Calu3 (cell line): ENCODE measurements at regions not wholly inside any gene's neighbourhood (a gene's known extent, or its start where the extent isn't known, plus 50 kb on each side); places are given as distances from the start of the nearest gene placed in this dataset.
"Not testable (repeated sequence)": the region's sequence is repeated elsewhere in the genome, so short reads cannot be mapped to it uniquely, and the experiment has no call there.

Experiments used
- BruUV-seq: library from RNA; stranded (reverse); fragments of 400-500 nt; replicated peaks from 2 replicates; lab custom pipeline; 2021; lab: Mats Ljungman, UMichigan
- CTCF ChIA-PET: fragments of 300-600 bp; sonication (Branson Sonifier 250); formaldehyde crosslinking; loops from one replicate; lab custom pipeline; 2022; ENCODE audit warnings: antibody characterized with exemption; lab: Charles Lee
- DNase-seq: peaks from one replicate; pipeline ENCODE4 v3.0.0; 2022
- H3K27ac Mint-ChIP-seq: one replicate; pipeline ENCODE4 v1.8.0; 2022; ENCODE audit warnings: mixed read lengths; ENCODE audit not compliant: unreplicated experiment
- H3K27me3 Mint-ChIP-seq: one replicate; pipeline ENCODE4 v1.8.0; 2022; ENCODE audit warnings: mixed read lengths; ENCODE audit not compliant: unreplicated experiment
- H3K36me3 Mint-ChIP-seq: one replicate; pipeline ENCODE4 v1.8.0; 2022; ENCODE audit warnings: mild to moderate bottlenecking, moderate library complexity, mixed read lengths; ENCODE audit not compliant: insufficient read depth, unreplicated experiment
- H3K4me1 Mint-ChIP-seq: one replicate; pipeline ENCODE4 v1.8.0; 2022; ENCODE audit warnings: mild to moderate bottlenecking, low read depth, mixed read lengths; ENCODE audit not compliant: unreplicated experiment
- H3K4me3 Mint-ChIP-seq: one replicate; pipeline ENCODE4 v1.8.0; 2022; ENCODE audit warnings: mild to moderate bottlenecking, low read depth, moderate library complexity, mixed read lengths; ENCODE audit not compliant: unreplicated experiment
- H3K9me3 Mint-ChIP-seq: one replicate; pipeline ENCODE4 v1.8.0; 2022; ENCODE audit warnings: low read depth, mixed read lengths; ENCODE audit not compliant: unreplicated experiment
- intact Hi-C: fragments of 100-400 bp; cut with micrococcal nuclease; formaldehyde crosslinking; loops from one replicate; pipeline ENCODE4 v1.10.0; 2022; ENCODE audit not compliant: unreplicated experiment
- TF ChIP-seq, protein P1 (sequence below): fragments of 200-600 bp; IDR thresholded peaks from one replicate; pipeline ENCODE4 v1.8.0; 2022; ENCODE audit warnings: antibody characterized with exemption; ENCODE audit not compliant: unreplicated experiment

DNA sequence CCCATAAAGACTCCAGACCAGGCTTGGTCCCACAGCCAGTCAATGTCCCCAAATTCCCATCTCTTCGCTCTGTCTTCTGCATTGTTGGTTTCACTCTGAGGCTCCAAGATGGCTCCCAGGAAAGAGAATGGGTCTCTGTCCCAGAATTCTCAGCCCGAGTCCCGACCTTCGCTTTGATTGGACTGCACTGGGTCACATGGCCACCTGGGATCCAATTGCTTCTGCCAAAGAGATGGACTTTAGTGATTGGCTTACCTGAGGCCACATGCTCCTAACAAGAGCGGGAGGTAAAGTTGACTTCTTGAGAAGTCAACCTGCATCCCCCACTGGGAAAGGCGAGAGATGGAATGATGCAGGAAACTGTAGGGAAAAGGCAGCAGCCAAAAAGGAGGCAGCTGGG is 104.7 kb upstream of the PMEPA1 start:
- H3K4me1 Mint-ChIP-seq, result peaks cover 24% of the 10 kb centered on the region
- H3K27me3 Mint-ChIP-seq, result no peaks in the 10 kb centered on the region
- DNase-seq, result no peak
- H3K4me3 Mint-ChIP-seq, result no peak overlapping the region
- H3K36me3 Mint-ChIP-seq, result no peaks in the 10 kb centered on the region
- intact Hi-C loops, result loop anchor here (5.0 to 10.0 kb wide), 2 partner anchors 203 to 270 kb away; no protein-coding TSS in a partner anchor
- no peak overlapping the region for H3K27ac Mint-ChIP-seq
- TF ChIP-seq, protein P1, sequence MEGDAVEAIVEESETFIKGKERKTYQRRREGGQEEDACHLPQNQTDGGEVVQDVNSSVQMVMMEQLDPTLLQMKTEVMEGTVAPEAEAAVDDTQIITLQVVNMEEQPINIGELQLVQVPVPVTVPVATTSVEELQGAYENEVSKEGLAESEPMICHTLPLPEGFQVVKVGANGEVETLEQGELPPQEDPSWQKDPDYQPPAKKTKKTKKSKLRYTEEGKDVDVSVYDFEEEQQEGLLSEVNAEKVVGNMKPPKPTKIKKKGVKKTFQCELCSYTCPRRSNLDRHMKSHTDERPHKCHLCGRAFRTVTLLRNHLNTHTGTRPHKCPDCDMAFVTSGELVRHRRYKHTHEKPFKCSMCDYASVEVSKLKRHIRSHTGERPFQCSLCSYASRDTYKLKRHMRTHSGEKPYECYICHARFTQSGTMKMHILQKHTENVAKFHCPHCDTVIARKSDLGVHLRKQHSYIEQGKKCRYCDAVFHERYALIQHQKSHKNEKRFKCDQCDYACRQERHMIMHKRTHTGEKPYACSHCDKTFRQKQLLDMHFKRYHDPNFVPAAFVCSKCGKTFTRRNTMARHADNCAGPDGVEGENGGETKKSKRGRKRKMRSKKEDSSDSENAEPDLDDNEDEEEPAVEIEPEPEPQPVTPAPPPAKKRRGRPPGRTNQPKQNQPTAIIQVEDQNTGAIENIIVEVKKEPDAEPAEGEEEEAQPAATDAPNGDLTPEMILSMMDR, result no peak
- no peaks in the 10 kb centered on the region for H3K9me3 Mint-ChIP-seq
- BruUV-seq, result no TSS peak
- CTCF ChIA-PET, result no interaction called here

GRCh38 chr20:57813509-57814269 is 103.9 kb upstream of the PMEPA1 start:
- intact Hi-C loops, result loop anchor here (5.0 to 10.0 kb wide), 2 partner anchors 204 to 271 kb away; no protein-coding TSS in a partner anchor
- Mint-ChIP-seq H3K36me3 (no peaks in the 10 kb centered on the region), H3K4me3 (no peak overlapping the region), H3K9me3 (no peaks in the 10 kb centered on the region), H3K27me3 (no peaks in the 10 kb centered on the region), H3K4me1 (peaks cover 24% of the 10 kb centered on the region), H3K27ac (no peak overlapping the region)
- BruUV-seq, result no TSS peak
- CTCF ChIA-PET, result interaction anchor here (1.0 kb wide), 1 partner anchor 56 kb away, joined by 3 read pairs; no protein-coding TSS in a partner anchor
- DNase-seq, result no peak
- TF ChIP-seq, protein P1, result no peak

DNA sequence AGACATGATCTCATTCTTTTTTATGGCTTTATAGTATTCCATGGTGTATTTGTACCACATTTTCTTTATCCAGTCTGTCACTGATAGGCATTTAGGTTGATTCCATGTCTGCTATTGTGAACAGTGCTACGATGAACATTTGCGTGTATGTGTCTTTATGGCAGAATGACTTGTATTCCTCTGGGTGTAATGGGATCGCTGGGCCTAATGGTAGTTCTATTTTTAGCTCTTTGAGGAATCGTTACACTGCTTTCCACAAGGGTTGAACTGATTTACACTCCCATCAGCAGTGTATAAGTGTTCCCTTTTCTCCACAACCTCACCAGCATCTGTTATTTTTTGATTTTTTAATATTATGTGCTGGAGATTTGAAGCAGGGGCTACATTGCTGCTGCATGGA is 102.8 kb upstream of the PMEPA1 start:
- H3K4me1 Mint-ChIP-seq, result peaks cover 24% of the 10 kb centered on the region
- not testable (repeated sequence) for DNase-seq, H3K36me3 Mint-ChIP-seq, H3K27ac Mint-ChIP-seq, H3K4me3 Mint-ChIP-seq, H3K27me3 Mint-ChIP-seq, H3K9me3 Mint-ChIP-seq, BruUV-seq
- CTCF ChIA-PET, result interaction anchor here (0.5 to 1.0 kb wide), 2 partner anchors 55 to 268 kb away, joined by 3 to 5 read pairs; no protein-coding TSS in a partner anchor
- intact Hi-C loops, result loop anchor here (5.0 to 10.0 kb wide), 2 partner anchors 205 to 272 kb away; no protein-coding TSS in a partner anchor

GRCh38 chr20:57811374-57812020 is 101.7 kb upstream of the PMEPA1 start:
- no peaks in the 10 kb centered on the region for H3K9me3 Mint-ChIP-seq
- peaks cover 7% of the 10 kb centered on the region for H3K27me3 Mint-ChIP-seq
- CTCF ChIA-PET, result interaction anchor here (0.6 to 1.0 kb wide), 4 partner anchors 39 to 261 kb away, joined by 3 to 7 read pairs (median 3); no protein-coding TSS in a partner anchor
- no TSS peak for BruUV-seq
- H3K36me3 Mint-ChIP-seq, result no peaks in the 10 kb centered on the region
- TF ChIP-seq, protein P1, result no peak
- peak overlapping the region; percentile 31 for H3K27ac Mint-ChIP-seq
- no peak overlapping the region for H3K4me3 Mint-ChIP-seq
- peak; percentile 51 for DNase-seq
- peaks cover 24% of the 10 kb centered on the region for H3K4me1 Mint-ChIP-seq
- intact Hi-C loops, result loop anchor here (5.0 to 10.0 kb wide), 2 partner anchors 206 to 273 kb away; no protein-coding TSS in a partner anchor
